ENCODE measurements at regions not wholly inside any gene's neighbourhood (a gene's known extent, or its start where the extent isn't known, plus 50 kb on each side); places are given as distances from the start of the nearest gene placed in this dataset.

DNA sequence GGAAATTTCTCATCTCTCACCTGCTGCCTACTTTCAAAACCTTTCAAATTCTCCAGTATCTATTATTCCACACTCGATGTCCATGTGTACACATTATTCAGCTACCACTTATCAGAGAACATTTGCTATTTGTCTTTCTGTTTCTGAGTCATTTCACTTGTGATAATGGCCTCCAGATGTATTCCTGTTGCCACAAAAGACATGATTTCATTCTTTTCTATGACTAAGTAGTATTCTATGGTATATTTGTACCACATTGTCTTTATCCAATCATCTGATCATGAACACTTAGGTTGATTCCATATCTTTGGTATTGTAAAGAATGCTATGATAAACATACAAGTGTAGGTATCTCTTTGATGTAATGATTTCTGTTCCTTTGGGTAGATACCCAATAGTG lies 310.1 kb upstream of the SPOCK3 start:
- H3K27ac ChIP-seq, result no peak overlapping the region
- TF ChIP-seq, protein P1, sequence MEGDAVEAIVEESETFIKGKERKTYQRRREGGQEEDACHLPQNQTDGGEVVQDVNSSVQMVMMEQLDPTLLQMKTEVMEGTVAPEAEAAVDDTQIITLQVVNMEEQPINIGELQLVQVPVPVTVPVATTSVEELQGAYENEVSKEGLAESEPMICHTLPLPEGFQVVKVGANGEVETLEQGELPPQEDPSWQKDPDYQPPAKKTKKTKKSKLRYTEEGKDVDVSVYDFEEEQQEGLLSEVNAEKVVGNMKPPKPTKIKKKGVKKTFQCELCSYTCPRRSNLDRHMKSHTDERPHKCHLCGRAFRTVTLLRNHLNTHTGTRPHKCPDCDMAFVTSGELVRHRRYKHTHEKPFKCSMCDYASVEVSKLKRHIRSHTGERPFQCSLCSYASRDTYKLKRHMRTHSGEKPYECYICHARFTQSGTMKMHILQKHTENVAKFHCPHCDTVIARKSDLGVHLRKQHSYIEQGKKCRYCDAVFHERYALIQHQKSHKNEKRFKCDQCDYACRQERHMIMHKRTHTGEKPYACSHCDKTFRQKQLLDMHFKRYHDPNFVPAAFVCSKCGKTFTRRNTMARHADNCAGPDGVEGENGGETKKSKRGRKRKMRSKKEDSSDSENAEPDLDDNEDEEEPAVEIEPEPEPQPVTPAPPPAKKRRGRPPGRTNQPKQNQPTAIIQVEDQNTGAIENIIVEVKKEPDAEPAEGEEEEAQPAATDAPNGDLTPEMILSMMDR (conservative IDR thresholded peaks at IDR 0.05), result no peak

DNA sequence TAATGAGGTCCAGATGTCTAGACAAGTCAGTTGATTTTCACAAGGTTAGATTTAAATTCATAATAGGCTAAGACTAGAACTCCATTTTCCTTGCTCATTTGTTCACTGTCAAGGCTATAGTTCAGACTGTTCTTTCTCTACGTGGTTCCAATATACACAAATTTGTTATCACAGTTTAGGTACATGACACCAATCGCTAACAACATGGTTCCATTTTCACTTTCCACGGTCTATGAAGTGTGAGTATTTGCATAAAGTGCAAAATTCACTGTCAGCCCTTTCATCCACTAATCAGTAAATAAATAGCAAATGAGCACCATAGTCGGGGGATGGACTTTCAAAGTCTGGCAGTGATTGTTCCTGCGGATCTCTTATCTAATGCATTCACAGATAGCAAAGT lies 315.7 kb upstream of the SPOCK3 start:
- TF ChIP-seq, protein P1 (conservative IDR thresholded peaks at IDR 0.05), result no peak
- no peak overlapping the region for H3K27ac ChIP-seq

DNA sequence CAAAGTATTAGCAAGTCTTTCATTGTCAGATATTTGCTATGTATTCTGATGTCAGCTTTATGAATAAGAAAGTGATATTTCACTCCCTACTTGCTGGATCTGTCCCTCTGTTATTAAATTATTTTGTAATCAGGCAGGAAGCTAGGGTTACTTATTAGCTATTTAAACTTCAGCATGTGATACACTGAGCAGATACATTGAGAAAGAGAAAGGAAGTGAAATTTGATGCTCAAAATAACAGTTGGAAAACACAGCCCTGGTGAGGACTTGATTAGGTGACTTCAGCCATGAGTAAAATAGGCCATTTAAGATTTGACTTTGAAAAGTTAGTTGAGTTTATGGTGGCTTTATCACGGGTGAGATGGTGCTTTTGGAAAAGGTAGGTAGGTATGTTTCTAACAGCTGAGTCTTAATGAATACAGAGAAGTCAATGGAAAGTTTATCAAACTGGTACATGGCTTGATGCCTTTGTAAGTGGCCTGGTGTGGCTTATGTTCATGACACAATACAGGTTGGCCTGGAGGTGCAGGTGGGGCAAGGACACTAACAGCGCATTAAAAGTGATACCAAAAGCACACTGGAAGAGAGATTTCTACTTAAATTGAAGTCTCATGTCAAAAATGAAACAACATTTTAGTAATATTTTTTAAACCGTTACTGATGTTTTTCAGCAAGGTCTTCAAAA lies 321.2 kb upstream of the SPOCK3 start:
- H3K27ac ChIP-seq, result no peak overlapping the region
- TF ChIP-seq, protein P1 (conservative IDR thresholded peaks at IDR 0.05), result no peak

DNA sequence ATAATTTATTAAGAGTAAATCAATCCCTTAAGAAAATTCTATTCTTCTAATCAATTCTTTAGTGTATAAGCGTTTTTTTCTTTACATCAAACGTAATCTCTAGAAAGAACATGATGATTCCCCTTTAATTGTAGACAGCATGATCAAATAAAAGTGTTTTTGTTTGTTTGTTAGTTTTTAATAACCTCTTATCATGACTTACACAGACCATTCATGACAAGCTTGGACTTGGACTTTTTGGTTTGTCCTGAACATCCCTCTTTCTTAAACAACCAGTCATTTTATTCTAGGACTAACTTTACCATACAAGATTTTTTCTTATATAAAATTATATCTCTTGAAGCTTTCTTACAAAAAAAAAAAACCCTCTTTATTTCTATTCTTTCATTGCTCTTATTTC lies 344.6 kb upstream of the SPOCK3 start:
- H3K27ac ChIP-seq, result no peak overlapping the region
- TF ChIP-seq, protein P1 (conservative IDR thresholded peaks at IDR 0.05), result no peak

DNA sequence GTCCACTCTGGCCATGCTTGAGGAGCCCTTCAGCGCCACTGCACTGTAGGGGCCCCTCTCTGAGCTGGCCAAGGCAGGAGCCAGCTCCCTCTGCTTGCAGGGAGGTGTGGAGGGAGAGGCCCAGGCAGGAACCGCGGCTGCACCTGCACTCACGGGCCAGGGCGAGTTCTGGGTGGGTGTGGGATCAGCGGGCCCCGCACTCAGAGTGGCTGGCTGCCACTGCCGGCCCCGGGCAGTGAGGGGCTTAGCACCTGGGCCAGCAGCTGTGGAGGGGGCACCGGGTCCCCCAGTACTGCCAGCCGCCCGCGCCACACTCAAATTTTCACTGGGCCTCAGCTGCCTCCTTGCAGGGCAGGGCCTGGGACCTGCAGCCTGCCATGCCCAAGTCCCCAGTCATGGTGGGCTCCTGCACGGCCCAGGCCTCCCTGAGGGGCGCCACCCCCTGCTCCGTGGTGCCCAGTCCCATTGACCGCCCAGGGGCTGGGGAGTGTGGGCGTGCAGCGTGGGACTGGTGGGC lies 347.2 kb upstream of the SPOCK3 start:
- TF ChIP-seq, protein P1 (conservative IDR thresholded peaks at IDR 0.05), result no peak
- H3K27ac ChIP-seq, result no peak overlapping the region

DNA sequence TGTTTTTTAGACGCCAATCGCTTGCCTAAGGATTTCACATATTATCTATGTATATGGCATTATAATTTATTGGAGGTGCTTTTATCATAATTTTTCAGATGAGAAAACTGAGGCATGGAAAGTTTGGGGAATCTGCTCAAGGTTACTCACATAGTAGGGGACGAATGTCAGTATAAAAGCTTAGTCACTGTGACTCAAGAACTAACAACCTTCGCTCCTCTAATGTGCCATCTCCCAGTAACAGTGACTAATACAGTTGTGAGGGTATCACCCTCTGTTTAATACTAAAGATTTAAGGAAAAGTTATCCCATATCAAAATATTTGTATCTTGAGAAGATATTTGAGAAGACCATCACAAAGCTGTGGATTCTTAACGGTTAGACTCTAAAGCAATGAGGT lies 353.1 kb upstream of the SPOCK3 start:
- no peak overlapping the region for H3K27ac ChIP-seq
- TF ChIP-seq, protein P1 (conservative IDR thresholded peaks at IDR 0.05), result no peak

DNA sequence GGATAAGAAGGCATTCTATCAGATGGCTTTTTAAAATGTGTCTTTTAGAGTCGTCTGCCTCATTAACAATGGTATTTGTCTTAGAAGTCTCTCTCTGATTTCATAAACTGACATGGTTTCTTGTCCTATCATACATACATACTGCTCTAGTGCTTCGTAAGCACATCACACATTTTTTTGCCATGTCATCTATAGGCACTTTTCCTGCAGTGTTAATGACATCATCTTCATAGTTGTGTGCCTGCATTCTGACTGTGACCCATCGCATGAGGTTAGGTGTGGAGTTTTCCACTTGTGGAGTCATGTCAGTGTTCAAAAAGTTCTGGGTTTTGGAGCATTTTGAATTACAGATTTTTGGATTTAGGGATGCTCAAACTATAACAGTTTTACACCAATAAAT lies 361.6 kb upstream of the SPOCK3 start:
- TF ChIP-seq, protein P1 (conservative IDR thresholded peaks at IDR 0.05), result no peak
- H3K27ac ChIP-seq, result no peak overlapping the region

Measured in VCaP (cell line).